ENCODE measurements at regions not wholly inside any gene's neighbourhood (a gene's known extent, or its start where the extent isn't known, plus 50 kb on each side); places are given as distances from the start of the nearest gene placed in this dataset.

DNA sequence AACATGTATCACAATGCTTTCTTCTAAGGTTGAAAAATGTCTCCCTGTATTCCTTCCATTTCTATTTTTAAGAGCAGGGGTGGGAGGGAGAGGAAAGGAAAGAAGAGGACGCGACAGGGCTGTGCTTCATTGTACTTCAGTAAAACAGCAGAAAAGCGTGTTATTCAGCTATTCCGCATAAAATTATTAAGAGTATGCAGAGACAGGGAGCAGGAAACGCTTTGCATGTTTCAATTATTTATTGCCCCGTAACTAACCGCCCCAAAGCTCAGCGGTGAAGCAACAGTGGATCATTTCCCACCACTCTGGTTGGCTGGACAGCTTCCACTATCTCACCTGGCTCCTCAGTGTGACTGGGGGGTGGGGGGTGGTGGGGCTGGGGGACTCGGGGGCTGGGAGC is 188.9 kb downstream of the TTLL2 start:
- Histone ChIP-seq H2AFZ (ENCODE audit: low read length) (no peak overlapping the region), H3K79me2 (ENCODE audit: insufficient read depth, low read length) (no peaks in the 10 kb centered on the region), H3K27me3 (ENCODE audit: control insufficient read depth in 1 of 2, insufficient read depth in 2 of 2, low read length in 2 of 2) (peaks cover 3 to 7% of the 10 kb centered on the region in 2 experiments; a peak in 3 of 5 replicates), H3K4me2 (ENCODE audit: low read depth, low read length) (no peak overlapping the region), H3K9ac (ENCODE audit: insufficient read depth, low read depth, low read length) (no peak overlapping the region), H3K4me3 (replicated peaks in 1 of 3; ENCODE audit: insufficient read depth in 1 of 3, low read depth in 2 of 3, low read length in 3 of 3) (no peak overlapping the region), H3K4me1 (ENCODE audit: insufficient read depth, low read length) (peaks cover 20% of the 10 kb centered on the region), H3K9me3 (ENCODE audit: low read length) (no peaks in the 10 kb centered on the region), H3K27ac (ENCODE audit: extremely low read length, insufficient read depth, low read length) (no peak overlapping the region), H3K36me3 (replicated peaks in 1 of 2; ENCODE audit: control insufficient read depth in 1 of 2, insufficient read depth in 2 of 2, low read length in 2 of 2) (no peaks in the 10 kb centered on the region), H4K20me1 (ENCODE audit: insufficient read depth, low read length) (no peaks in the 10 kb centered on the region)
- WGBS (ENCODE audit: low lambda C conversion rate) = 67% methylated on average over 9 of the region's 9 CpGs
- BruUV-seq (replicated peaks) = no TSS peak
- intact Hi-C loops (cut with micrococcal nuclease; ENCODE audit: unreplicated experiment) = no loop called here
- ChIA-PET POLR2A (interaction anchor here (1.9 kb wide), 1 partner anchor 17 kb away, joined by 4 read pairs; no protein-coding TSS in a partner anchor), CTCF (ENCODE audit: low intra/inter-chr PET ratio, low total read pairs) (no interaction called here)
- no peak for ATAC-seq
- no peak for DNase-seq (ENCODE audit: low spot score)
- FAIRE-seq = no peak
- in situ Hi-C loops (cut with HindIII; ENCODE audit: extremely low pct_ligation_motif_present, low pct_unique_long_range_greater_than_20kb) = no loop called here
- no peak for TF ChIP-seq HMGXB3 (CRISPR knock-in tag; IDR thresholded peaks at IDR 0.05; ENCODE audit: borderline replicate concordance)
- TF ChIP-seq NFKBIZ (CRISPR knock-in tag; IDR thresholded peaks at IDR 0.05) = no peak
- no peak for TF ChIP-seq JDP2 (CRISPR knock-in tag; IDR thresholded peaks at IDR 0.05; ENCODE audit: borderline replicate concordance)
- no peak for TF ChIP-seq ATRX (CRISPR knock-in tag; IDR thresholded peaks at IDR 0.05; ENCODE audit: borderline replicate concordance)
- no peak for TF ChIP-seq PREB (CRISPR knock-in tag; IDR thresholded peaks at IDR 0.05)
- no peak for TF ChIP-seq NFYB (CRISPR knock-in tag; IDR thresholded peaks at IDR 0.05)
- no peak for TF ChIP-seq ZNF740 (CRISPR knock-in tag; IDR thresholded peaks at IDR 0.05)
- TF ChIP-seq, protein P1, sequence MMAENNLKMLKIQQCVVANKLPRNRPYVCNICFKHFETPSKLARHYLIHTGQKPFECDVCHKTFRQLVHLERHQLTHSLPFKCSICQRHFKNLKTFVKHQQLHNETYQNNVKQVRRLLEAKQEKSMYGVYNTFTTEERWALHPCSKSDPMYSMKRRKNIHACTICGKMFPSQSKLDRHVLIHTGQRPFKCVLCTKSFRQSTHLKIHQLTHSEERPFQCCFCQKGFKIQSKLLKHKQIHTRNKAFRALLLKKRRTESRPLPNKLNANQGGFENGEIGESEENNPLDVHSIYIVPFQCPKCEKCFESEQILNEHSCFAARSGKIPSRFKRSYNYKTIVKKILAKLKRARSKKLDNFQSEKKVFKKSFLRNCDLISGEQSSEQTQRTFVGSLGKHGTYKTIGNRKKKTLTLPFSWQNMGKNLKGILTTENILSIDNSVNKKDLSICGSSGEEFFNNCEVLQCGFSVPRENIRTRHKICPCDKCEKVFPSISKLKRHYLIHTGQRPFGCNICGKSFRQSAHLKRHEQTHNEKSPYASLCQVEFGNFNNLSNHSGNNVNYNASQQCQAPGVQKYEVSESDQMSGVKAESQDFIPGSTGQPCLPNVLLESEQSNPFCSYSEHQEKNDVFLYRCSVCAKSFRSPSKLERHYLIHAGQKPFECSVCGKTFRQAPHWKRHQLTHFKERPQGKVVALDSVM (CRISPR knock-in tag; IDR thresholded peaks at IDR 0.05) = no peak
- TF ChIP-seq PRDM4 (CRISPR knock-in tag; IDR thresholded peaks at IDR 0.05; ENCODE audit: borderline replicate concordance) = no peak
- TF ChIP-seq RORA (CRISPR knock-in tag; IDR thresholded peaks at IDR 0.05) = no peak
- TF ChIP-seq, protein P2, sequence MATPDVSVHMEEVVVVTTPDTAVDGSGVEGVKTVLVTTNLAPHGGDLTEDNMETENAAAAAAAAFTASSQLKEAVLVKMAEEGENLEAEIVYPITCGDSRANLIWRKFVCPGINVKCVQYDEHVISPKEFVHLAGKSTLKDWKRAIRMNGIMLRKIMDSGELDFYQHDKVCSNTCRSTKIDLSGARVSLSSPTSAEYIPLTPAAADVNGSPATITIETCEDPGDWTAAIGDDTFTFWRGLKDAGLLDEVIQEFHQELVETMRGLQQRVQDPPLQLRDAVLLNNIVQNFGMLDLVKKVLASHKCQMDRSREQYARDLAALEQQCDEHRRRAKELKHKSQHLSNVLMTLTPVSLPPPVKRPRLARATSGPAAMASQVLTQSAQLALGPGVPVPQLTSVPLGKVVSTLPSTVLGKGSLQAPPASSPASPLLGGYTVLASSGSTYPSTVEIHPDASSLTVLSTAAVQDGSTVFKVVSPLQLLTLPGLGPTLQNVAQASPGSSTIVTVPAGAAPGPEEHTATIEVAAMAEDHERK (CRISPR knock-in tag; IDR thresholded peaks at IDR 0.05; ENCODE audit: low read depth) = no peak
- no peak for TF ChIP-seq HOXA7 (CRISPR knock-in tag; IDR thresholded peaks at IDR 0.05)
- no peak for TF ChIP-seq SP2 (CRISPR knock-in tag; IDR thresholded peaks at IDR 0.05)
